PC-3 (cell line): ENCODE measurements at regions not wholly inside any gene's neighbourhood (a gene's known extent, or its start where the extent isn't known, plus 50 kb on each side); places are given as distances from the start of the nearest gene placed in this dataset.

Experiments used
- EZH2 ChIP-seq: fragments of 300-600 bp; sonication (generic); IDR thresholded peaks from one replicate; pipeline ENCODE4 v1.6.1; 2017; ENCODE audit warnings: antibody characterized with exemption, mild to moderate bottlenecking, low read length; ENCODE audit not compliant: unreplicated experiment
- EZH2phosphoT487 ChIP-seq: fragments of 300-600 bp; sonication (generic); IDR thresholded peaks from 2 replicates; pipeline ENCODE4 v1.6.1; 2018; ENCODE audit warnings: mild to moderate bottlenecking, antibody characterized with exemption, low read length, borderline replicate concordance
- TF ChIP-seq, protein P1 (sequence below): fragments of 300-600 bp; sonication (generic); conservative IDR thresholded peaks from 2 replicates; pipeline ENCODE4 v1.5.1; 2017; ENCODE audit warnings: antibody characterized with exemption, low read depth, mild to moderate bottlenecking, low read length

DNA sequence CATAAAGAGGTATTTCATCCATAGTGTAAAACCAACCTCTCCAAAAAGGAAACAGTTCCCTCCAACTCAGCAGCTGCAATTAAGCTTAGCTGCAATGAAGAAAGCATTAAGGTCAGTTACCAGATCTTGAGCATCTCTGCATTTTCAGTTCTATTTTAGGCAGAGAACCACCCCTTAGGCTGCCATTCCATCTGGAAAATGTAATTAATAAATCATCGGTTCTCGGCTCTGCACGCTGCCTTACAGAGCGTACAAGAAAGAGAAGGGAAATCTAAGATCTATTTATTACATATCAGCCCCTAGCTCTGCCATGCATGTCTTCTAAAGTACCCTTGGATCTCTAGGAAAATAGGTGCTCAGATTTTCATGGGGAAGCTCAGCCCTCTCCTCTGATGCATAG lies 71.5 kb downstream of the RCN1 start:
- TF ChIP-seq EZH2 (no peak), EZH2phosphoT487 (no peak)
- TF ChIP-seq, protein P1, sequence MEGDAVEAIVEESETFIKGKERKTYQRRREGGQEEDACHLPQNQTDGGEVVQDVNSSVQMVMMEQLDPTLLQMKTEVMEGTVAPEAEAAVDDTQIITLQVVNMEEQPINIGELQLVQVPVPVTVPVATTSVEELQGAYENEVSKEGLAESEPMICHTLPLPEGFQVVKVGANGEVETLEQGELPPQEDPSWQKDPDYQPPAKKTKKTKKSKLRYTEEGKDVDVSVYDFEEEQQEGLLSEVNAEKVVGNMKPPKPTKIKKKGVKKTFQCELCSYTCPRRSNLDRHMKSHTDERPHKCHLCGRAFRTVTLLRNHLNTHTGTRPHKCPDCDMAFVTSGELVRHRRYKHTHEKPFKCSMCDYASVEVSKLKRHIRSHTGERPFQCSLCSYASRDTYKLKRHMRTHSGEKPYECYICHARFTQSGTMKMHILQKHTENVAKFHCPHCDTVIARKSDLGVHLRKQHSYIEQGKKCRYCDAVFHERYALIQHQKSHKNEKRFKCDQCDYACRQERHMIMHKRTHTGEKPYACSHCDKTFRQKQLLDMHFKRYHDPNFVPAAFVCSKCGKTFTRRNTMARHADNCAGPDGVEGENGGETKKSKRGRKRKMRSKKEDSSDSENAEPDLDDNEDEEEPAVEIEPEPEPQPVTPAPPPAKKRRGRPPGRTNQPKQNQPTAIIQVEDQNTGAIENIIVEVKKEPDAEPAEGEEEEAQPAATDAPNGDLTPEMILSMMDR = no peak
